ENCODE measurements at regions not wholly inside any gene's neighbourhood (a gene's known extent, or its start where the extent isn't known, plus 50 kb on each side); places are given as distances from the start of the nearest gene placed in this dataset.
"Not testable (repeated sequence)": the region's sequence is repeated elsewhere in the genome, so short reads cannot be mapped to it uniquely, and the experiment has no call there.

GRCh38 chr12:94856324-94856723 lies 147.2 kb downstream of the NDUFA12 start:
- DNase-seq: no peak

GRCh38 chr12:94855853-94856252 lies 147.6 kb downstream of the NDUFA12 start:
- no peak for DNase-seq

- DNase-seq: no peak
Measured at GRCh38 chr12:94851396-94852028, 152.0 kb downstream of the NDUFA12 start.

- DNase-seq: no peak
Measured at GRCh38 chr12:94849411-94849976, 154.0 kb downstream of the NDUFA12 start.

- no peak for DNase-seq
Measured at GRCh38 chr12:94848966-94849365, 154.5 kb downstream of the NDUFA12 start.

GRCh38 chr12:94845110-94845509 lies 158.4 kb downstream of the NDUFA12 start:
- DNase-seq: no peak

GRCh38 chr12:94844452-94844851 lies 159.0 kb downstream of the NDUFA12 start:
- no peak for DNase-seq

GRCh38 chr12:94841904-94842610 lies 161.4 kb downstream of the NDUFA12 start:
- no peak for DNase-seq

GRCh38 chr12:94841177-94841576 lies 162.3 kb downstream of the NDUFA12 start:
- DNase-seq: peak; percentile 11

- no peak for DNase-seq
Measured at GRCh38 chr12:94839347-94839746, 164.2 kb downstream of the NDUFA12 start.

- not testable (repeated sequence) for DNase-seq
Measured at GRCh38 chr12:94836952-94837670, 166.4 kb downstream of the NDUFA12 start.

GRCh38 chr12:94834036-94834625 lies 169.4 kb downstream of the NDUFA12 start:
- no peak for DNase-seq

- DNase-seq: no peak
Measured at GRCh38 chr12:94832780-94833681, 170.5 kb downstream of the NDUFA12 start.

- no peak for DNase-seq
Measured at GRCh38 chr12:94832105-94832504, 171.4 kb downstream of the NDUFA12 start.

- DNase-seq: peak; percentile 34
Measured at GRCh38 chr12:94831081-94831751, 172.3 kb downstream of the NDUFA12 start.

GRCh38 chr12:94829552-94829951 lies 173.9 kb downstream of the NDUFA12 start:
- no peak for DNase-seq

- DNase-seq: no peak
Measured at GRCh38 chr12:94819011-94819410, 168.7 kb upstream of the TMCC3 start.

- DNase-seq: no peak
Measured at GRCh38 chr12:94817695-94818075, 167.3 kb upstream of the TMCC3 start.

- not testable (repeated sequence) for DNase-seq
Measured at GRCh38 chr12:94817201-94817600, 166.8 kb upstream of the TMCC3 start.

GRCh38 chr12:94816746-94817145 lies 166.4 kb upstream of the TMCC3 start:
- DNase-seq: not testable (repeated sequence)

- DNase-seq: no peak
Measured at GRCh38 chr12:94815958-94816357, 165.6 kb upstream of the TMCC3 start.

- DNase-seq: no peak
Measured at GRCh38 chr12:94815450-94815849, 165.1 kb upstream of the TMCC3 start.

Data from NCI-H774 (cell line).